ENCODE measurements at regions not wholly inside any gene's neighbourhood (a gene's known extent, or its start where the extent isn't known, plus 50 kb on each side); places are given as distances from the start of the nearest gene placed in this dataset.

DNA sequence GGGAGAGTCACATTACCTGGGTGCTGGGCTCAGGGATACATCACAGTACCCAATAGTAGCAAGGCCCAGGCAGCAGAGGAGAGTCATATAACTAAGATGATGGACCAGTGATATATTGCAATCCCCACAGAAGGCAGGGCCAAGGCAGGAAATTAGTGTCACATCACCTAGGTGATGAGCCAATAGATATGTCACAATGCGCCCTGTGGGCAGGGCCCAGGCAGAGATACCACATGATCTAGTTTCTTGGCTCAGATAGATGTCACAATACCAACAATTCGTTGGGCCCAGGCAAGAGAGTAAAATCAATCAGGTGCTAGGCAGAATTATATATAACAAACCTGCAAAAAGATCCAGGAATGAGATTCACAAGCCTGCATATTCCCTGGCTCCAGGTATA, 2111.5 kb downstream of the TP53TG3F start:
- no peak for TF ChIP-seq ZFX (IDR thresholded peaks at IDR 0.05; ENCODE audit: borderline replicate concordance)
- TF ChIP-seq, protein P1, sequence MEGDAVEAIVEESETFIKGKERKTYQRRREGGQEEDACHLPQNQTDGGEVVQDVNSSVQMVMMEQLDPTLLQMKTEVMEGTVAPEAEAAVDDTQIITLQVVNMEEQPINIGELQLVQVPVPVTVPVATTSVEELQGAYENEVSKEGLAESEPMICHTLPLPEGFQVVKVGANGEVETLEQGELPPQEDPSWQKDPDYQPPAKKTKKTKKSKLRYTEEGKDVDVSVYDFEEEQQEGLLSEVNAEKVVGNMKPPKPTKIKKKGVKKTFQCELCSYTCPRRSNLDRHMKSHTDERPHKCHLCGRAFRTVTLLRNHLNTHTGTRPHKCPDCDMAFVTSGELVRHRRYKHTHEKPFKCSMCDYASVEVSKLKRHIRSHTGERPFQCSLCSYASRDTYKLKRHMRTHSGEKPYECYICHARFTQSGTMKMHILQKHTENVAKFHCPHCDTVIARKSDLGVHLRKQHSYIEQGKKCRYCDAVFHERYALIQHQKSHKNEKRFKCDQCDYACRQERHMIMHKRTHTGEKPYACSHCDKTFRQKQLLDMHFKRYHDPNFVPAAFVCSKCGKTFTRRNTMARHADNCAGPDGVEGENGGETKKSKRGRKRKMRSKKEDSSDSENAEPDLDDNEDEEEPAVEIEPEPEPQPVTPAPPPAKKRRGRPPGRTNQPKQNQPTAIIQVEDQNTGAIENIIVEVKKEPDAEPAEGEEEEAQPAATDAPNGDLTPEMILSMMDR (IDR thresholded peaks at IDR 0.05): no peak
- H3K27ac ChIP-seq: no peak overlapping the region

DNA sequence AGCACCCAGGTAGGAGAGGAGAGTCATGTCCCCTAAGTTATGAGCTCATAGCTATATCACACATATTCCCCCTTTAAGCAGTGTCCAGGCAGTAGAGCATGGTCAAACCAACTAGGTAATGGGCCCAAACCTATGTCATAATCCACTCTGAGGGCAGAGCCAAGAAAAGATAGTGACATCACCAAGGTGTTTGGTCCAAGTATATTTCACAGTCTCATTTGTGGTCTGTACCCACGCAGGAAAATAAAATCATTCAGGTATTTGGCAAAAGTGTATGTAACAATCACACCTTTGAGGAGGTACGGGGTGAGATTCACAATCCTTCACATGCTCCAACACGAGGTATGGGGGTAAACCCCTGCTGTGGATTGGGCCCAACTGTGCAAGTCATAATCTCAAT, 2112.8 kb downstream of the TP53TG3F start:
- no peak for TF ChIP-seq ZFX (IDR thresholded peaks at IDR 0.05; ENCODE audit: borderline replicate concordance)
- TF ChIP-seq, protein P1 (IDR thresholded peaks at IDR 0.05): no peak
- no peak overlapping the region for H3K27ac ChIP-seq

DNA sequence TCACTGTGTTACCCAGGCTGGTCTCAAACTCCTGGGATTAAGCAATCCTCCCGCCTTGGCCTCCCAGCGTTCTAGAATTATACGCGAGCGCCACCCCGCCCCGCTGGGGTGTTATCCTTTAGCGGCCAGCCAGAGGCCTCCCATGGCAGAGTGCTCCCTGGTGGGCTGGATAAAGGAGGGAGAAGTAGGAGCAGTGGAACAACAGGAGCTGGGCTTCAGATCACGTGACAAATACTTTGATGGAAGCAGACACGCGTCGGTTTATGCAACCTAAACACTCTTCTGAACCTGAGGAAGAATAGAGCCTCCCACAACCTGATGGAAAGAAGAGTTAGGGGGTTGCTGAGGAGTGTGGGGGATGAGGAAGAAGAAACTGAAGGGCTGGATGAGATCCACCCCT, 2114.0 kb downstream of the TP53TG3F start:
- H3K27ac ChIP-seq: no peak overlapping the region
- TF ChIP-seq, protein P1 (IDR thresholded peaks at IDR 0.05): no peak
- no peak for TF ChIP-seq ZFX (IDR thresholded peaks at IDR 0.05; ENCODE audit: borderline replicate concordance)

DNA sequence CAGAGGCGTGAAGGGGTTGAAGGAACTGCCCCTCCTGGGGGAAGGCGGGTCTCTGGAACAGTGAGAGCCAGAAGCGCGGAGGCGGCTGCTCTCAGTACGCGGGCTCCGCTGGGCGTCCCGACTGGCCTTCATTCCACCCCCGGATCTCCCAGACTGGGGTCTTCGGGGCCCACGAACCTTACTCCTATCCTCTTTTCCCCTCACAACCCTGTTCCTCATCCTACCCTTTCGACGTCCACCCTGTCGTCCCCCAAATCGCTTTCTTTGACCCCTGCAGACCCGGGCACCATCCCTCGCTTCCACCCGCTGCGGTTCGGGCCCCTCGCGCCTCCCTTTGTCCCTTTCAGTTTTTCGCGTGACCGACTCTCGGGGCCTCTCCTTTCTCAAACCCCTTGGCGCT, 2114.6 kb downstream of the TP53TG3F start:
- TF ChIP-seq, protein P1 (IDR thresholded peaks at IDR 0.05): no peak
- no peak for TF ChIP-seq ZFX (IDR thresholded peaks at IDR 0.05; ENCODE audit: borderline replicate concordance)
- no peak overlapping the region for H3K27ac ChIP-seq

DNA sequence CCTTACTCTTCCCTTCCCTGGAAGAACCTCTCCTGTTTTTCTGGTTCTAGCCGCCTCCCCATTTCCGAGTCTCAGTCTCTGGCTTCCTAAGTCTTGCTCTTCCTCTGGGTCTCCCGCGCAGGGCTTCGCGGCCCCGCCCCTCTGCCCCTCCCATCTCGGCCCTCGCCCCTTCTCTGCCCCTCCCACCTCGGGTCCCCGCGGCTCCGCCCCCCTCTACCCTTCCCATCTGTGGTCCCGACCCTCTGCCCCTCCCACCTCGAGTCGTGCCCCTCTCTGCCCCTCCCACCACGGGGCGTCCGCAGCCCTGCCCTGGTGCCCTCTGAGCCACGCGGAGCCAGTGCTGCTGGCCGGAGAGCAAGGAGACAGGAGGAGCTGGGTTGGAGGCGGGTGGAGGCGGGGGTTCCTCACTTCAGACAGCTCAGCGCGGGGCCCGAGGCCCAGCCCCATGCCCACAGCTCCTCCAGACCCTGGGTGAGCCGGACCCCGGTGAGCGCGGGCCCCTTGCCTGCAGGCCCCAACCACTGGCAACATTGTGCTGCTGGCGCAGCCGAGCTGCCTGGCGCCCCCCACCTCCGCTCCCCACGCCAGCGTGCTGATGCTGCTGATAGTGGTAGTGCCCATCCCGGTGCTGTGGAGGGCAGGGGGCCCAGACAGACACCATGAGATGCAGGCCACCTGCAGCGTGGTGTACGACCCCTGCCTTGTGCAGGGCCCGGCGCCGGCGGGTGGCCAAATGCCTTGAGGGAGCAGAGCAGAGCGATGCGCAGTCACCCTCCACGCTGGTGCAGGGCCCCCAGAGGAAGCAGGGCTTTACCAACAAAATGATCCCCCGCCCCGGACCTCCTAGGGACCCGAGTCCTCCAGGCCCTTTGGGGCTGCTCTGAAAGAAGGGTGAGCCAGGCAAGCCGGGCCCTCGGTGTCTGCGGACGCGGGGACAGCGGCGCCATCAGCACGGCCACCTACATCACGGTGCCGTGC, 2115.3 kb downstream of the TP53TG3F start:
- TF ChIP-seq ZFX (IDR thresholded peaks at IDR 0.05; ENCODE audit: borderline replicate concordance): no peak
- TF ChIP-seq, protein P1 (IDR thresholded peaks at IDR 0.05): no peak
- no peak overlapping the region for H3K27ac ChIP-seq

DNA sequence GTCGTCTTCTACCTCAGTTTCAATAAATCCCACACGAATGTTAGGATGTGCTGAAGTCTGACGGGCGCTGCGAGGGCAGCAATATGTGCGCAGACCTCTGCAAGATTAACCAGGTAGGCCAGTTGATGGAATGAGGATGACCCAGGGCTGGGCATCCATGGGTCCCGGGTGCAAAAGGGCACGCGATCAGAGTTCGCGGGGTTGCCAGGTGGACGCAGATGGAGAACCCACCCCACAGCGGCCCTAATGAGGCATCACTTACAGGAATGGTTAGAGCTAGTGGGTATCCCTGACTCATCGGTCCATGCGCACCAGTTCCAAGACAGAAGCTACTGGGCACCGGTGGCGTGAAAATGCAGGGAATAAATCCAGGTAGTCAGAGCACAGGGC, 2116.0 kb downstream of the TP53TG3F start:
- TF ChIP-seq, protein P1 (IDR thresholded peaks at IDR 0.05): no peak
- no peak for TF ChIP-seq ZFX (IDR thresholded peaks at IDR 0.05; ENCODE audit: borderline replicate concordance)
- no peak overlapping the region for H3K27ac ChIP-seq

DNA sequence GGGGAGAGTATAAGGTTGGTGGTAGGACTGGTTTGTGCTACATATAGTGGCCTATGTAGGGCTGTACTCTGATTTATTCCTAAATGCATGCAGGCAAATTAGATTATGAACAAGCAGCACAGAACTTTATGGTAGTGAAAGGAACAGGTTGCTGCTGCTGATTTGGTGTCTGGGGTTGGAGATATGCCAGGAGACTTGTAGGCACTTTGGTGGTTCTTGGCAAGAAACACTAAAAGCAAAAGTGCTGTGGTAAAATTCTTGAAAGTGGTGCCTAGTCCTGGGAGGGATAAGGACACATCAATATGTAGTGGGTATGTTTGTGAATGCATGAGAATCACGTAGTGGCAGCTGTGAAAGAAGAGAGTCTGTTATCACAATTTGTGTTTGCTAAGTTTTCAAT, 2126.0 kb downstream of the TP53TG3F start:
- TF ChIP-seq, protein P1 (IDR thresholded peaks at IDR 0.05): no peak
- TF ChIP-seq ZFX (IDR thresholded peaks at IDR 0.05; ENCODE audit: borderline replicate concordance): no peak
- H3K27ac ChIP-seq: no peak overlapping the region
